Panc1 (cell line): ENCODE measurements at regions not wholly inside any gene's neighbourhood (a gene's known extent, or its start where the extent isn't known, plus 50 kb on each side); places are given as distances from the start of the nearest gene placed in this dataset.

Experiments used
- ATAC-seq: fragments of 200-7000 bp; cut with Tn5 transposase; 2 replicates; pipeline ENCODE4 v1.9.1; 2020; ENCODE audit warnings: mild to moderate bottlenecking, moderate library complexity
- BruUV-seq: library from RNA; stranded (reverse); fragments of 400-500 nt; replicated peaks from 2 replicates; lab custom pipeline; 2021; lab: Mats Ljungman, UMichigan
- CTCF ChIA-PET: fragments of 300-600 bp; sonication (Branson Sonifier 250); formaldehyde crosslinking; loops from one replicate; lab custom pipeline; 2022; ENCODE audit warnings: antibody characterized with exemption; lab: Charles Lee
- POLR2A ChIA-PET: fragments of 300-600 bp; sonication (Branson Sonifier 250); formaldehyde crosslinking; loops from one replicate; lab custom pipeline; 2022; ENCODE audit warnings: antibody characterized with exemption; lab: Charles Lee
- DNase-seq: peaks from one replicate; pipeline ENCODE4 v3.0.0-alpha.2; 2010; ENCODE audit warnings: low read depth, low spot score
- H3K27ac ChIP-seq: 2 replicates; pipeline ENCODE4 v1.5.1; 2011; ENCODE audit warnings: mild to moderate bottlenecking, low read length, inconsistent platforms
- H3K27me3 ChIP-seq: fragments of 200-500 bp; sonication (Bioruptor generic); 2 replicates; pipeline ENCODE4 v1.6.0; 2014; ENCODE audit warnings: low read length, inconsistent platforms; ENCODE audit not compliant: control insufficient read depth, insufficient read depth
- H3K36me3 ChIP-seq: fragments of 200-500 bp; sonication (Bioruptor generic); 2 replicates; pipeline ENCODE4 v1.5.1; 2014; ENCODE audit warnings: inconsistent platforms, mild to moderate bottlenecking, low read length, moderate library complexity; ENCODE audit not compliant: control insufficient read depth, insufficient read depth
- H3K4me1 ChIP-seq: 2 replicates; pipeline ENCODE4 v1.5.1; 2011; ENCODE audit warnings: inconsistent platforms, mild to moderate bottlenecking, low read length, moderate library complexity; ENCODE audit not compliant: control insufficient read depth, insufficient read depth
- H3K4me3 ChIP-seq, 2 experiments: 2 replicates each; pipeline ENCODE4 v1.5.1; 2011 to 2012; ENCODE audit warnings: low read depth in 2 of 2, low read length in 2 of 2, mild to moderate bottlenecking in 2 of 2, inconsistent platforms in 1 of 2, moderate library complexity in 1 of 2
- H3K9me3 ChIP-seq: fragments of 200-500 bp; sonication (Bioruptor generic); 2 replicates; pipeline ENCODE4 v1.5.1; 2014; ENCODE audit warnings: low read depth, mild to moderate bottlenecking, inconsistent platforms, low read length, moderate library complexity; ENCODE audit not compliant: control insufficient read depth, insufficient read depth
- POLR2AphosphoS5 ChIP-seq: IDR thresholded peaks from 2 replicates; pipeline ENCODE4 v1.6.1; 2012; ENCODE audit warnings: mild to moderate bottlenecking, low read depth, low read length, moderate library complexity
- REST ChIP-seq, 2 experiments: IDR thresholded peaks; 2 replicates each; pipeline ENCODE4 v1.6.1; 2011 to 2012; ENCODE audit warnings: low read depth in 2 of 2, control low read depth in 1 of 2, low read length in 1 of 2, mild to moderate bottlenecking in 1 of 2, moderate library complexity in 1 of 2; ENCODE audit not compliant: insufficient read depth in 1 of 2
- SIN3A ChIP-seq: IDR thresholded peaks from 2 replicates; pipeline ENCODE4 v1.6.1; 2012; ENCODE audit warnings: low read depth, mild to moderate bottlenecking, low read length, moderate library complexity, borderline replicate concordance; ENCODE audit not compliant: insufficient read depth
- TCF7L2 ChIP-seq: IDR thresholded peaks from 2 replicates; pipeline ENCODE4 v1.6.1; 2011; ENCODE audit warnings: mild to moderate bottlenecking, low read depth, low read length, inconsistent platforms
- in situ Hi-C: cut with HindIII; loops from 2 replicates; pipeline ENCODE4 v1.10.0; 2016; ENCODE audit warnings: low sequenced_read_pairs, low pct_unique_long_range_greater_than_20kb
- intact Hi-C: fragments of 100-400 bp; cut with micrococcal nuclease; formaldehyde crosslinking; loops from one replicate; pipeline ENCODE4 v1.10.0; 2022; ENCODE audit not compliant: unreplicated experiment
- TF ChIP-seq, protein P1 (sequence below): fragments of 450-650 bp; IDR thresholded peaks from 2 replicates; pipeline ENCODE4 v1.5.1; 2017; ENCODE audit warnings: mild to moderate bottlenecking

- H3K4me3 ChIP-seq: no peak overlapping the region
- CTCF ChIA-PET: no interaction called here
- H3K27ac ChIP-seq: no peak overlapping the region
- no peak for DNase-seq
- in situ Hi-C loops: no loop called here
- intact Hi-C loops: no loop called here
- no peak for ATAC-seq
- POLR2A ChIA-PET: no interaction called here
- no TSS peak for BruUV-seq
- H3K36me3 ChIP-seq: no peaks in the 10 kb centered on the region
- no peaks in the 10 kb centered on the region for H3K9me3 ChIP-seq
- no peaks in the 10 kb centered on the region for H3K27me3 ChIP-seq
- TF ChIP-seq TCF7L2 (no peak), POLR2AphosphoS5 (no peak), SIN3A (no peak), REST (IDR thresholded peaks at IDR 0.05; ENCODE audit: insufficient read depth in 1 of 2, low read depth in 2 of 2, low read length in 1 of 2) (no peak)
- TF ChIP-seq, protein P1, sequence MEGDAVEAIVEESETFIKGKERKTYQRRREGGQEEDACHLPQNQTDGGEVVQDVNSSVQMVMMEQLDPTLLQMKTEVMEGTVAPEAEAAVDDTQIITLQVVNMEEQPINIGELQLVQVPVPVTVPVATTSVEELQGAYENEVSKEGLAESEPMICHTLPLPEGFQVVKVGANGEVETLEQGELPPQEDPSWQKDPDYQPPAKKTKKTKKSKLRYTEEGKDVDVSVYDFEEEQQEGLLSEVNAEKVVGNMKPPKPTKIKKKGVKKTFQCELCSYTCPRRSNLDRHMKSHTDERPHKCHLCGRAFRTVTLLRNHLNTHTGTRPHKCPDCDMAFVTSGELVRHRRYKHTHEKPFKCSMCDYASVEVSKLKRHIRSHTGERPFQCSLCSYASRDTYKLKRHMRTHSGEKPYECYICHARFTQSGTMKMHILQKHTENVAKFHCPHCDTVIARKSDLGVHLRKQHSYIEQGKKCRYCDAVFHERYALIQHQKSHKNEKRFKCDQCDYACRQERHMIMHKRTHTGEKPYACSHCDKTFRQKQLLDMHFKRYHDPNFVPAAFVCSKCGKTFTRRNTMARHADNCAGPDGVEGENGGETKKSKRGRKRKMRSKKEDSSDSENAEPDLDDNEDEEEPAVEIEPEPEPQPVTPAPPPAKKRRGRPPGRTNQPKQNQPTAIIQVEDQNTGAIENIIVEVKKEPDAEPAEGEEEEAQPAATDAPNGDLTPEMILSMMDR: no peak
- H3K4me1 ChIP-seq: no peaks in the 10 kb centered on the region
These were observed 168.9 kb upstream of the RMP24 start for GRCh38 chr18:35803551-35803950.

GRCh38 chr18:35804377-35804776 lies 168.1 kb upstream of the RMP24 start:
- POLR2A ChIA-PET: no interaction called here
- Histone ChIP-seq H3K4me3 (no peak overlapping the region), H3K27me3 (no peaks in the 10 kb centered on the region), H3K4me1 (no peaks in the 10 kb centered on the region), H3K36me3 (no peaks in the 10 kb centered on the region), H3K27ac (no peak overlapping the region), H3K9me3 (no peaks in the 10 kb centered on the region)
- intact Hi-C loops (no loop called here), in situ Hi-C loops (no loop called here)
- TF ChIP-seq, protein P1: no peak
- TF ChIP-seq REST (IDR thresholded peaks at IDR 0.05; ENCODE audit: insufficient read depth in 1 of 2, low read depth in 2 of 2, low read length in 1 of 2) (no peak), TCF7L2 (no peak), POLR2AphosphoS5 (no peak), SIN3A (no peak)
- ATAC-seq: no peak
- CTCF ChIA-PET: no interaction called here
- no peak for DNase-seq
- no TSS peak for BruUV-seq
